ENCODE measurements at regions not wholly inside any gene's neighbourhood (a gene's known extent, or its start where the extent isn't known, plus 50 kb on each side); places are given as distances from the start of the nearest gene placed in this dataset.

GRCh38 chr9:12544700-12545099, 148.5 kb upstream of the TYRP1 start:
- TF ChIP-seq CTCF (conservative IDR thresholded peaks at IDR 0.05; ENCODE audit: low read depth, low read length) (no peak), EZH2 (IDR thresholded peaks at IDR 0.05; ENCODE audit: borderline replicate concordance, low read depth, low read length, poor library complexity, severe bottlenecking) (no peak)
